Nephron progenitor cell (in vitro differentiated cells): ENCODE measurements at regions not wholly inside any gene's neighbourhood (a gene's known extent, or its start where the extent isn't known, plus 50 kb on each side); places are given as distances from the start of the nearest gene placed in this dataset.
"Not testable (repeated sequence)": the region's sequence is repeated elsewhere in the genome, so short reads cannot be mapped to it uniquely, and the experiment has no call there.

Experiments used
- DNase-seq: peaks from one replicate; pipeline ENCODE4 v3.0.0; 2021
- H3K27ac Mint-ChIP-seq: 2 replicates; pipeline ENCODE4 v1.8.0; 2021; ENCODE audit warnings: mild to moderate bottlenecking, moderate library complexity, mixed read lengths
- H3K27me3 Mint-ChIP-seq: 2 replicates; pipeline ENCODE4 v1.8.0; 2021; ENCODE audit warnings: mild to moderate bottlenecking, low read depth, mixed read lengths; ENCODE audit not compliant: poor library complexity
- H3K36me3 Mint-ChIP-seq: 2 replicates; pipeline ENCODE4 v1.8.0; 2021; ENCODE audit warnings: low read depth, mixed read lengths
- H3K4me1 Mint-ChIP-seq: 2 replicates; pipeline ENCODE4 v1.8.0; 2021; ENCODE audit warnings: mixed read lengths
- H3K4me3 Mint-ChIP-seq: 2 replicates; pipeline ENCODE4 v1.8.0; 2021; ENCODE audit warnings: mild to moderate bottlenecking, moderate library complexity, mixed read lengths
- H3K9me3 Mint-ChIP-seq: 2 replicates; pipeline ENCODE4 v1.8.0; 2021; ENCODE audit warnings: mild to moderate bottlenecking, moderate library complexity, mixed read lengths
- TF ChIP-seq, protein P1 (sequence below): fragments of 200-600 bp; sonication (generic); IDR thresholded peaks from 2 replicates; pipeline ENCODE4 v1.5.0; 2021; ENCODE audit warnings: antibody characterized with exemption

DNA sequence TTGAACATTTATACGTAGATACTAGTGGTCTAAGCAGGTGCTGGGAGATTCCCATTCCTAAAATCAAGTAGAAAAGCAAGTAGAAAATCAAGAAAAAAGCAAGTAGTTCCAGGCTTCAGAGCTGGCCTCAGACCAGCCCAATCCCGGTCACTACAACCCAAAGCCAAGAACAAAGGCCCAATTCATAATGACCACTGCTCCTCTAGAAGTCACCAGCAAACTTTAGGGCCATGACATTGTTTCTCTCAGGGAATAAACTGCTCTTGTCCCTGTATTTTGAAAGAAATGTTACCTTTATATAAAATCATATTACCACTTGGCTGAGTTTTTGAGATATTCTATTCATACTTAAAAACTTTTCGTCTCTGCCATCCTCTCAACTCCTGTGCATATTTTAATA is 106.3 kb upstream of the IL12A start:
- TF ChIP-seq, protein P1, sequence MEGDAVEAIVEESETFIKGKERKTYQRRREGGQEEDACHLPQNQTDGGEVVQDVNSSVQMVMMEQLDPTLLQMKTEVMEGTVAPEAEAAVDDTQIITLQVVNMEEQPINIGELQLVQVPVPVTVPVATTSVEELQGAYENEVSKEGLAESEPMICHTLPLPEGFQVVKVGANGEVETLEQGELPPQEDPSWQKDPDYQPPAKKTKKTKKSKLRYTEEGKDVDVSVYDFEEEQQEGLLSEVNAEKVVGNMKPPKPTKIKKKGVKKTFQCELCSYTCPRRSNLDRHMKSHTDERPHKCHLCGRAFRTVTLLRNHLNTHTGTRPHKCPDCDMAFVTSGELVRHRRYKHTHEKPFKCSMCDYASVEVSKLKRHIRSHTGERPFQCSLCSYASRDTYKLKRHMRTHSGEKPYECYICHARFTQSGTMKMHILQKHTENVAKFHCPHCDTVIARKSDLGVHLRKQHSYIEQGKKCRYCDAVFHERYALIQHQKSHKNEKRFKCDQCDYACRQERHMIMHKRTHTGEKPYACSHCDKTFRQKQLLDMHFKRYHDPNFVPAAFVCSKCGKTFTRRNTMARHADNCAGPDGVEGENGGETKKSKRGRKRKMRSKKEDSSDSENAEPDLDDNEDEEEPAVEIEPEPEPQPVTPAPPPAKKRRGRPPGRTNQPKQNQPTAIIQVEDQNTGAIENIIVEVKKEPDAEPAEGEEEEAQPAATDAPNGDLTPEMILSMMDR, result no peak
- H3K27me3 Mint-ChIP-seq, result no peaks in the 10 kb centered on the region
- peak overlapping the region; percentile 77 for H3K27ac Mint-ChIP-seq
- H3K4me3 Mint-ChIP-seq, result no peak overlapping the region
- DNase-seq, result no peak
- no peaks in the 10 kb centered on the region for H3K9me3 Mint-ChIP-seq
- peaks cover 43% of the 10 kb centered on the region for H3K4me1 Mint-ChIP-seq
- no peaks in the 10 kb centered on the region for H3K36me3 Mint-ChIP-seq

DNA sequence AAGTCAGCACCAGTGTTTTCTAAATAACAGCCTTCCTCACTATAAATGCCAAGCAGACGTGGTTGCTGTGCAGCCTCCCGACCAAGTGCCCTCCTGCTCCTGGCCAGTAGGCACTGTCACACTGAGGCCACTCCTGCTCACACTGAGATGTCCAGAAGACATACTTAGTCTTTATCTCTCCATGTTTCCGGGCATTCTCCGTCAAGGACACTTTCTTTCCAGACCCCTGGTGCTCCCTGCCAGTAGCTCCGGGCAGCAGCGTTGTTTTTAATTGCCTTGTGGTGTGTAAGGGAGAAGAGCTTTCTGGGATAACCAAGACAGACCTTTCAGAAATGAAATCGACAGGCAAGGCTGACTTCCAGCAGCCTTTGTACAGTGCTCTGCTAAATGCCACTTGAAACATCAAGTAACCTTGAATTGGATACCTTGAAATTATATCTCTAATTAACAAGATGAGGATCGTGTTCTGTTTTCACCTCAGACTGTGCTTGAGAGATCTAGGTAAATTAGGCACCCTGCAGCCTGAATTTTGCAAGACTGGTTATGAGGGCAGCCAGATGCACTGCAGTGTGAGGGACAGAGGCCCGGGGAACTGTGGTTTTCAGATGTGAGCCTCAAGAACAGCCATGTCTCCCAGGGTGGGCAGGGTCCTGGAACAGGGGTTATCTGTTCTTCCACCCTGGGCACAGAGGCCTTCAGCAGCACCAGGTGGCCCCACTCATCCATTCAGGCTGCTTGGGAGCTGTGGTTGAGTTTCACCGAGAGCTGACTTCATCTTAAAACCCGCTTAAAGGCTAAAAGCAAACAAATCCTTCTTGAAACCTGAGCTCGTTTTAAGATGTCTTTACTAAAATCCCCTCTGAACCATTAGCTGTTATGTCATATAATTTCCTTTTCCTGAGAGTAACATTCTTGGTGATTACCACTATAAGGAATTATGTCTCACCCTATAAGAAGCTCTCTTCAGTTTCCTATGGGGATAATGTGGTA is 105.5 kb upstream of the IL12A start:
- TF ChIP-seq, protein P1, result no peak
- H3K4me3 Mint-ChIP-seq, result no peak overlapping the region
- H3K4me1 Mint-ChIP-seq, result peaks cover 43% of the 10 kb centered on the region
- no peaks in the 10 kb centered on the region for H3K9me3 Mint-ChIP-seq
- H3K27ac Mint-ChIP-seq, result peak overlapping the region; percentile 77
- H3K27me3 Mint-ChIP-seq, result no peaks in the 10 kb centered on the region
- no peaks in the 10 kb centered on the region for H3K36me3 Mint-ChIP-seq
- no peak for DNase-seq

DNA sequence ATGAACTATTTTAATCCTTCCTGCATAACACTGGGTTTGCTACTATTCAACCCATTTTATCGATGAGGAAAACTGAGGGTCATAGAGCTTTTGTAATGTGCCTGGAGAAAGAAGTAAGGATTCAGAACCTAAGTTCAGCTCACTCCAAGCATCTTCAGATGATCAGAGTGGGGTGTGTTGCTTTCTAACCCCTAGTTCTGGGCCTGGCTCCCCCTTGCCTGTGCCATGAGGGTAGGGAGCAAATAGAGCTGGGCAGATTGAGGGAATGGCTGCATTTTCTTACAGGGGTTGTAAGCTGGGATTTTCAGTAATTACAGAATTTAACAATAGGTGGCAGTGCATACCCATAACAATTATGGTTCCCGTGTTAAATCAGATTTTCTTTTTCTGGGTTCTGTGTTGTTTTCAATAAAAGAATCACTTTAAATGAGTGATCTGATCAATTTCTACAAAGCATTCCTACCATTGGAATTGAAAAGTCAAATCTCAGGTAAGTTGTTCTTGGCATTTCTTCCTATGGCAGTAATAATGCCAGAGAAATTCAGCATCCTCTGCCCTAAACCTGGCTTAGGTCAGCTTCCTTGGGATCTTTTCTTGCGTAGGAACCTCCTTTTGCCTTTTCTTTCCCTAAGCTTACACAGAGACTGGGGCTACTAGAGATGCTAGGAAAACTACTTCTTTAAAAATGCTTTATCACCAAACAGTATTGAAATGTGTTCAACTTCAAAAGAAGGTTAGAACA is 103.8 kb upstream of the IL12A start:
- Mint-ChIP-seq H3K4me1 (peaks cover 36% of the 10 kb centered on the region), H3K27ac (no peak overlapping the region), H3K27me3 (no peaks in the 10 kb centered on the region), H3K36me3 (peaks cover 5% of the 10 kb centered on the region), H3K4me3 (no peak overlapping the region), H3K9me3 (no peaks in the 10 kb centered on the region)
- DNase-seq, result no peak
- TF ChIP-seq, protein P1, result peak; percentile 59

DNA sequence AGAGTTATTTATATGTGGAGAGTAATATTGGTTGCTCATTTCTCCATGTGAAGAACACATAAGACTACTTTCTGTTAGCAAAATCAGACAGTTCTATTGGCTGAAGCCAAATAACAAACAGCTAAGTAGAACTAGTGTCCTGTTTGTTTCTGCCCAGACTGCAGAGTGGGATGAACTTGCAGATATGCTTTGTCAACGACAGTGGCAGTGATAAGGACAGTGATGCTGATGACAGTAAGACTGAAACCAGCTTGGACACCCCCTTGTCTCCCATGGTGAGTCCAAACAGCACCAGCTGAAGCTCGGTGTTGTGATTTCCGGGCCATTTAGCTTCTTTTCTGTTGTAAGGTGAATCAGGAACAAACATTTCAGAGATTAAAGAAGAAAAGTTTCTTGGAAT is 102.6 kb upstream of the IL12A start:
- no peak for DNase-seq
- TF ChIP-seq, protein P1, result no peak
- H3K4me1 Mint-ChIP-seq, result peaks cover 34% of the 10 kb centered on the region
- H3K9me3 Mint-ChIP-seq, result no peaks in the 10 kb centered on the region
- no peaks in the 10 kb centered on the region for H3K27me3 Mint-ChIP-seq
- no peak overlapping the region for H3K4me3 Mint-ChIP-seq
- no peak overlapping the region for H3K27ac Mint-ChIP-seq
- peaks cover 5% of the 10 kb centered on the region for H3K36me3 Mint-ChIP-seq

DNA sequence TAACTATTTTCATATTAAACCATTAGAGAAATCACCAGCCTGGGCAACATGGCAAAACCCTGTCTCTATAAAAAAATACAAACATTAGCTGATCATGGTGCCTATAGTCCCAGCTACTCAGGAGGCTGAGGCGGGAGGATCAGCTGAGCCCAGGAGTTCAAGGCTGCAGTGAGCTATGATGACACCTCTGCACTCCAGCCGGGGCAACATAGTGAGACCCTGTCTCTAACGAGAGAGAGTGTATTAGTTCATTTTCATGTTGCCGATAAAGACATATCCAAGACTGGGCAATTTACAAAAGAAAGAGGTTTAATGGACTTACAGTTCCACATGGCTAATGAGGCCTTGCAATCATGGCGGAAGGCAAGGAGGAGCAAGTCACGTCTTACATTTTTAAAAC is 102.1 kb upstream of the IL12A start:
- DNase-seq, H3K27ac Mint-ChIP-seq, H3K4me3 Mint-ChIP-seq, H3K9me3 Mint-ChIP-seq, H3K36me3 Mint-ChIP-seq, H3K27me3 Mint-ChIP-seq: not testable (repeated sequence)
- H3K4me1 Mint-ChIP-seq, result peaks cover 34% of the 10 kb centered on the region

DNA sequence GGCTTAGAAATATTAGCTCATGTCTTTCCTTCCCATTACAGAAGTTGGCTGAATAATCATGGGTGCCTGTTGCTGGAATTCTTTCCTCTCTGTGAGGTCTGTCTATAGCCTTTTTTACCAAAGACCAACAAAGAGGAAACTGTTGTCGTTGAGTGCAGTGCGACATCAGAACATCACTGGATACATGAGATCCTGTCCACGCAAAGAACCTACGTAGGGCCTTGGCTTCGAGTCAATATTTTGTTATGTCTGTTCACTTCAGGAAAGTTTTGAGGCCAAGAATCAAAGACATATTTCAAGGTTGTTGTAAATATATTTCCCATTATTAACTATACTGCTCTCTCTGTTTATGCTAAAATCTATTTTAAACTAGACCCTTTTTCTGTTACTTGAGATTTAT is 101.5 kb upstream of the IL12A start:
- DNase-seq, result no peak
- no peak overlapping the region for H3K27ac Mint-ChIP-seq
- TF ChIP-seq, protein P1, result no peak
- peaks cover 5% of the 10 kb centered on the region for H3K36me3 Mint-ChIP-seq
- H3K4me3 Mint-ChIP-seq, result no peak overlapping the region
- H3K9me3 Mint-ChIP-seq, result no peaks in the 10 kb centered on the region
- H3K27me3 Mint-ChIP-seq, result no peaks in the 10 kb centered on the region
- peaks cover 28% of the 10 kb centered on the region for H3K4me1 Mint-ChIP-seq
